GM23248 (cell line): ENCODE measurements at regions not wholly inside any gene's neighbourhood (a gene's known extent, or its start where the extent isn't known, plus 50 kb on each side); places are given as distances from the start of the nearest gene placed in this dataset.

Source experiments
- DNase-seq: peaks from one replicate; pipeline ENCODE4 v3.0.0-alpha.2; 2015
- H2AFZ ChIP-seq: fragments of 200-600 bp; sonication (generic); 2 replicates; pipeline ENCODE4 v1.6.1; 2016; ENCODE audit warnings: antibody characterized with exemption
- H3F3A ChIP-seq: fragments of 200-600 bp; sonication (generic); 2 replicates; pipeline ENCODE4 v1.6.1; 2016; ENCODE audit warnings: mild to moderate bottlenecking, antibody characterized with exemption, mixed run types; ENCODE audit not compliant: insufficient read depth
- H3K27ac ChIP-seq: fragments of 200-600 bp; sonication (generic); 2 replicates; pipeline ENCODE4 v1.5.1; 2016; ENCODE audit warnings: mild to moderate bottlenecking
- H3K27me3 ChIP-seq: fragments of 200-600 bp; sonication (generic); replicated peaks from 2 replicates; pipeline ENCODE4 v1.6.1; 2016; ENCODE audit warnings: mild to moderate bottlenecking; ENCODE audit not compliant: insufficient read depth
- H3K36me3 ChIP-seq: fragments of 200-600 bp; sonication (generic); 2 replicates; pipeline ENCODE4 v1.6.1; 2016; ENCODE audit warnings: low read depth, mild to moderate bottlenecking
- H3K4me1 ChIP-seq: fragments of 200-600 bp; sonication (generic); 2 replicates; pipeline ENCODE4 v1.6.1; 2016; ENCODE audit warnings: mild to moderate bottlenecking; ENCODE audit not compliant: insufficient read depth
- H3K4me2 ChIP-seq: fragments of 200-600 bp; sonication (generic); one replicate; pipeline ENCODE4 v1.6.1; 2016; ENCODE audit warnings: mild to moderate bottlenecking; ENCODE audit not compliant: unreplicated experiment
- H3K4me3 ChIP-seq: fragments of 200-600 bp; sonication (generic); 2 replicates; pipeline ENCODE4 v1.5.1; 2016; ENCODE audit warnings: mild to moderate bottlenecking
- H3K79me2 ChIP-seq: fragments of 200-600 bp; sonication (generic); 2 replicates; pipeline ENCODE4 v1.6.1; 2016; ENCODE audit warnings: mild to moderate bottlenecking; ENCODE audit not compliant: insufficient read depth
- H3K9ac ChIP-seq: fragments of 200-600 bp; sonication (generic); 2 replicates; pipeline ENCODE4 v1.6.1; 2016; ENCODE audit warnings: mild to moderate bottlenecking
- H3K9me2 ChIP-seq: fragments of 200-600 bp; sonication (generic); 2 replicates; pipeline ENCODE4 v1.6.1; 2016; ENCODE audit warnings: mixed run types, mild to moderate bottlenecking, moderate library complexity; ENCODE audit not compliant: insufficient read depth
- H3K9me3 ChIP-seq: fragments of 200-600 bp; sonication (generic); one replicate; pipeline ENCODE4 v1.6.1; 2017; ENCODE audit warnings: low read depth
- H4K20me1 ChIP-seq: fragments of 200-600 bp; sonication (generic); 2 replicates; pipeline ENCODE4 v1.6.0; 2016; ENCODE audit not compliant: insufficient read depth
- EZH2 ChIP-seq: fragments of 200-600 bp; sonication (generic); IDR thresholded peaks from 2 replicates; pipeline ENCODE4 v1.6.1; 2018; ENCODE audit warnings: antibody characterized with exemption, mild to moderate bottlenecking; ENCODE audit not compliant: insufficient read depth, poor library complexity, severe bottlenecking
- EZH2phosphoT487 ChIP-seq: fragments of 200-600 bp; sonication (generic); IDR thresholded peaks from 2 replicates; pipeline ENCODE4 v1.6.1; 2018; ENCODE audit warnings: antibody characterized with exemption, moderate library complexity, mild to moderate bottlenecking, low read depth; ENCODE audit not compliant: insufficient read depth
- WGBS, 2 experiments: methylation state at CpG; one replicate each; pipeline ENCODE4 v1.1.6; 2015 to 2017; ENCODE audit warnings: low lambda C conversion rate in 2 of 2, low coverage in 1 of 2; ENCODE audit errors: missing lambda C conversion rate in 2 of 2; 5-methylcytosine and 5-hydroxymethylcytosine counted together
- in situ Hi-C: fragments of 300-500 bp; cut with MboI; formaldehyde crosslinking; loops from 2 replicates; pipeline ENCODE4 v1.15.0; 2020

DNA sequence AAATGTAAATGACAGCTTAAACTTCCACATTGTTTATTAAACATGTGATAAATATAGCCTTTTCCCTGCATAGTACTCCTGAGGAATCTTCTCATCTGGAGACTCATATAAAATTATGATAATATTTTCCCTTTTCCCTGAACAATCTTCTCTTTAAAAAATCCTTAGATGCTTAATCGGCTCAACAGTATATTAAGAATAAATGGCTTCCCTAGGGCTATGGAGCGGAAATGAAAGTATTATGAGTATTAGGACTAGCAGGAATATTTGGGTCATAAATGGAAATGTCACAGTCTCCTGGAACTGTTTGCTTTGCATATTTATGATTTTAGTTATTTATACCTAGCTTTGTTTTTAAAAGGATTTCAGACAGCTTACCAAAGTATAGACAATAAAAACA, 200.7 kb upstream of the PDE5A start:
- no peaks in the 10 kb centered on the region for H4K20me1 ChIP-seq
- H3K4me3 ChIP-seq = no peak overlapping the region
- no peaks in the 10 kb centered on the region for H3K79me2 ChIP-seq
- 0 out of 2 replicates have a peak, but pooled peaks cover 3% of the 10 kb centered on the region for H3K27me3 ChIP-seq
- H3K9me2 ChIP-seq = no peaks in the 10 kb centered on the region
- no peak overlapping the region for H3K27ac ChIP-seq
- no peaks in the 10 kb centered on the region for H3K36me3 ChIP-seq
- no peak overlapping the region for H2AFZ ChIP-seq
- no peak overlapping the region for H3K9ac ChIP-seq
- H3F3A ChIP-seq = no peaks in the 10 kb centered on the region
- H3K4me1 ChIP-seq = no peaks in the 10 kb centered on the region
- in situ Hi-C loops = no loop called here
- TF ChIP-seq EZH2phosphoT487 = no peak
- no peak for TF ChIP-seq EZH2
- no peak for DNase-seq
- WGBS, 2 experiments = 15 to 22% methylated on average over 2 of the region's 2 CpGs
- no peaks in the 10 kb centered on the region for H3K9me3 ChIP-seq
- H3K4me2 ChIP-seq = no peak overlapping the region

GRCh38 chr4:119825696-119826095, 197.1 kb upstream of the PDE5A start:
- Histone ChIP-seq H3K4me1 (no peaks in the 10 kb centered on the region), H3F3A (no peaks in the 10 kb centered on the region), H2AFZ (no peak overlapping the region), H3K79me2 (no peaks in the 10 kb centered on the region), H3K36me3 (no peaks in the 10 kb centered on the region), H4K20me1 (no peaks in the 10 kb centered on the region), H3K27me3 (peaks cover 11% of the 10 kb centered on the region; the same call in 1 of the 2 replicates), H3K4me2 (no peak overlapping the region), H3K4me3 (no peak overlapping the region), H3K9me2 (0 out of 2 replicates have a peak, but pooled peaks cover 3% of the 10 kb centered on the region), H3K9me3 (no peaks in the 10 kb centered on the region), H3K9ac (no peak overlapping the region), H3K27ac (no peak overlapping the region)
- WGBS, 2 experiments = 5 to 9% methylated on average over 2 of the region's 2 CpGs
- no peak for DNase-seq
- TF ChIP-seq EZH2 = no peak
- in situ Hi-C loops = no loop called here

- no peak overlapping the region for H3K9ac ChIP-seq
- no peaks in the 10 kb centered on the region for H3K4me1 ChIP-seq
- no peak for DNase-seq
- TF ChIP-seq EZH2phosphoT487 (no peak), EZH2 (no peak)
- 0 out of 2 replicates have a peak, but pooled peaks cover 4% of the 10 kb centered on the region for H3K9me2 ChIP-seq
- H3K4me2 ChIP-seq = no peak overlapping the region
- in situ Hi-C loops = no loop called here
- no peaks in the 10 kb centered on the region for H3K9me3 ChIP-seq
- peaks cover 11% of the 10 kb centered on the region for H3K27me3 ChIP-seq
- H3K36me3 ChIP-seq = no peaks in the 10 kb centered on the region
- H3K79me2 ChIP-seq = no peaks in the 10 kb centered on the region
- H4K20me1 ChIP-seq = no peaks in the 10 kb centered on the region
- no peaks in the 10 kb centered on the region for H3F3A ChIP-seq
- no peak overlapping the region for H3K27ac ChIP-seq
- no peak overlapping the region for H3K4me3 ChIP-seq
- H2AFZ ChIP-seq = no peak overlapping the region
Measured at GRCh38 chr4:119823891-119824290, 195.3 kb upstream of the PDE5A start.

DNA sequence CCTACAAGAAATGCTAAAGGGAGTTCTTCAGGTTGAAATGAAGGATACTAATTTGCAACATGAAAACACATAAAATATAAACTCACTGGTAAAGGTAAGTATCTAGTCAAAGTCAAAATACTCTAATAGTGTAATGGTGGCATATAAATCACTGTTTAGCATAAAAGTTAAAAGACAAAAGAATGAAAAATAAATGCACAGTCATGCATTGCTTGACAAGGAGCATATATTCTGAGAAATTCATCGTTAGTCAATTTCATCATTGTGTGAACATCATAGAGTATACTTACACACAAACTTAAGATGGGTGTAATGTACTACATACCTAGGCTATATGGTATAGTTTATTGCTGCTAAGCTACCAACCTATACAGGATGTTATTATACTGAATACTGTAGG, 194.4 kb upstream of the PDE5A start:
- Histone ChIP-seq H3K4me2 (no peak overlapping the region), H3K79me2 (no peaks in the 10 kb centered on the region), H2AFZ (no peak overlapping the region), H3K36me3 (no peaks in the 10 kb centered on the region), H3K4me3 (no peak overlapping the region), H3F3A (no peaks in the 10 kb centered on the region), H3K9me2 (0 out of 2 replicates have a peak, but pooled peaks cover 4% of the 10 kb centered on the region), H3K9me3 (no peaks in the 10 kb centered on the region), H3K9ac (no peak overlapping the region), H3K27ac (no peak overlapping the region), H3K27me3 (peaks cover 11% of the 10 kb centered on the region), H3K4me1 (no peaks in the 10 kb centered on the region), H4K20me1 (no peaks in the 10 kb centered on the region)
- no peak for DNase-seq
- TF ChIP-seq EZH2 = no peak
- in situ Hi-C loops = no loop called here
- 5 to 14% methylated on average over 1 of the region's 1 CpG for WGBS, 2 experiments

DNA sequence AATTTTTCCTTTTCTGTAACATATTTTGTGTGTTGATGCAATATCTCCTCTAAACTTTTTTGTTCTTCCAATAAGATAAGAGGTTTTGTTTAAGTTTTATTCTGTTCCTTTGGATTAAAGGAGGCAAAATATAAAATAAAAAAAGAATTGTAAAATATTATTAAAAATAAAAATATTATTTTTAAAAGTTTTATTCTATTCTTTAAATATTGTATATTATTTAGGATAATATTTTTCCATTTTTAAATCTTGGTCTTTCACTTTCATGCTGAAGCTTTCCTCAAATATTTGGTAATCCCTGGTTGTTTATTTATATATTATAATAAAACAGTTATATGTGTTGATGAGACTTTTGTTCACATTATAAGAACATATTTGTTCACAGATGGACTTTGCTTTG, 187.9 kb upstream of the PDE5A start:
- H3K27me3 ChIP-seq = peaks cover 17% of the 10 kb centered on the region
- H3K9ac ChIP-seq = no peak overlapping the region
- H3K4me2 ChIP-seq = no peak overlapping the region
- peaks cover 3% of the 10 kb centered on the region for H3K9me3 ChIP-seq
- in situ Hi-C loops = no loop called here
- H4K20me1 ChIP-seq = no peaks in the 10 kb centered on the region
- no peak overlapping the region for H3K4me3 ChIP-seq
- no peak for DNase-seq
- H3K9me2 ChIP-seq = 0 out of 2 replicates have a peak, but pooled peaks cover 4% of the 10 kb centered on the region
- no peaks in the 10 kb centered on the region for H3K36me3 ChIP-seq
- no peaks in the 10 kb centered on the region for H3K79me2 ChIP-seq
- H2AFZ ChIP-seq = no peak overlapping the region
- H3F3A ChIP-seq = no peaks in the 10 kb centered on the region
- no peak overlapping the region for H3K27ac ChIP-seq
- H3K4me1 ChIP-seq = no peaks in the 10 kb centered on the region
- TF ChIP-seq EZH2phosphoT487 = no peak
- no peak for TF ChIP-seq EZH2
